ENCODE measurements at regions not wholly inside any gene's neighbourhood (a gene's known extent, or its start where the extent isn't known, plus 50 kb on each side); places are given as distances from the start of the nearest gene placed in this dataset.

GRCh38 chr9:86771941-86772634, 175.2 kb downstream of the GAS1 start:
- Histone ChIP-seq H3K27ac (no peak overlapping the region), H3K27me3 (peaks cover 0 to 8% (median 0%) of the 10 kb centered on the region in 7 donors), H3K4me1 (no peaks in the 10 kb centered on the region), H3K4me3 (no peak overlapping the region), H3K9me3 (peaks cover 0 to 3% (median 0%) of the 10 kb centered on the region in 11 donors), H3K36me3 (no peaks in the 10 kb centered on the region)
- intact Hi-C loops (cut with DNase I) = loop anchor here in 1 of 10 donors (10.0 kb wide), 1 partner anchor 1023 kb away; no protein-coding TSS in a partner anchor
- 61 to 65% methylated on average over 6 of the region's 6 CpGs for WGBS, 2 donors
- DNase-seq (no peak), ATAC-seq (peak in 4 of 8 donors; percentile 33 to 57 (median 43))
- no peak for TF ChIP-seq CTCF (IDR thresholded peaks at IDR 0.05)

DNA sequence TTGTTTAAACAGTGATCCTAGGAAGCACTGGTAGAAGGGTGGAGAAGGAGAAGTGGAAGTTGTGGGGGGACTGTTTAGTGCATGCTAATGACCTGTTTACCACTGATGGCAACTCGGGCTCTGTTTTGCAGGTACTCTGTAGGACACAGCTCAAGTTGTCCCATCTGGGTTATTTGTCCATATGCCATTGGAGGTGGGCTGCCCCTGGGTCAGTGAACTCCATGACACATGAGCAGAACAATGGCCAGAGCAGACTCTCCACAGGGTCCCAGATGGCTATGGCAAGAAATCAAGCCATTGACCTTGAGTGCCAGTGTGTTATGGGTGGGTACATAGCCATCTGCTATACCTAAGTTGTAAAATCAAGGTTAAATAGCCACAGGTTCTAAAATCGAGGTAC, 175.9 kb downstream of the GAS1 start:
- H3K27ac ChIP-seq = no peak overlapping the region
- peaks cover 0 to 5% (median 0%) of the 10 kb centered on the region in 9 donors for H3K4me1 ChIP-seq
- intact Hi-C loops (cut with DNase I) = loop anchor here in 1 of 10 donors (10.0 kb wide), 1 partner anchor 1023 kb away; no protein-coding TSS in a partner anchor
- no peak for DNase-seq
- WGBS, 2 donors = 62 to 78% methylated on average over 2 of the region's 2 CpGs
- no peak overlapping the region for H3K4me3 ChIP-seq
- no peak for ATAC-seq
- no peak for TF ChIP-seq CTCF (IDR thresholded peaks at IDR 0.05)
- peaks cover 0 to 8% (median 0%) of the 10 kb centered on the region in 7 donors for H3K27me3 ChIP-seq
- peaks cover 0 to 3% (median 0%) of the 10 kb centered on the region in 11 donors for H3K9me3 ChIP-seq
- H3K36me3 ChIP-seq = no peaks in the 10 kb centered on the region

DNA sequence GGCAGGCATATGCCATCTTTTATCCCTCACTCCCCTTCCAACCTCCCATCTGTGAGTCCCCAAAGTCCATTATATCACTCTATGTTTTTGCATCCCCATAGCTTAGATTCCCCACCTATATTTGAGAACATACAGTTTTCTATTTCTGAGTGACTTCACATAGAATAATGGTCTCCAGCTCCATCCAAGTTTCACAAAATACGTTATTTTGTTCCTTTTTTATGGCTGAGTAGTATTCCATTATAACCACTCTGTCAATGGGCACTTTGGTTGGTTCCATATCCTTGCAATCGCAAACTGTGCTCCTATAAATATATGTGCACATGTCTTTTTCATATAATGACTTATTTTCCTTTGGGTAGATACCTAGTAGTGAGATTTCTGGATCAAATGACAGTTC, 178.6 kb downstream of the GAS1 start:
- peaks cover 0 to 19% (median 0%) of the 10 kb centered on the region in 9 donors for H3K4me1 ChIP-seq
- WGBS, 2 donors = 84 to 88% methylated on average over 2 of the region's 2 CpGs
- DNase-seq (no peak), ATAC-seq (no peak)
- peaks cover 0 to 8% (median 0%) of the 10 kb centered on the region in 7 donors for H3K27me3 ChIP-seq
- H3K9me3 ChIP-seq = peaks cover 0 to 3% (median 0%) of the 10 kb centered on the region in 11 donors
- H3K36me3 ChIP-seq = no peaks in the 10 kb centered on the region
- intact Hi-C loops (cut with DNase I) = no loop called here
- H3K27ac ChIP-seq = no peak overlapping the region
- H3K4me3 ChIP-seq = no peak overlapping the region
- no peak for TF ChIP-seq CTCF (IDR thresholded peaks at IDR 0.05)

DNA sequence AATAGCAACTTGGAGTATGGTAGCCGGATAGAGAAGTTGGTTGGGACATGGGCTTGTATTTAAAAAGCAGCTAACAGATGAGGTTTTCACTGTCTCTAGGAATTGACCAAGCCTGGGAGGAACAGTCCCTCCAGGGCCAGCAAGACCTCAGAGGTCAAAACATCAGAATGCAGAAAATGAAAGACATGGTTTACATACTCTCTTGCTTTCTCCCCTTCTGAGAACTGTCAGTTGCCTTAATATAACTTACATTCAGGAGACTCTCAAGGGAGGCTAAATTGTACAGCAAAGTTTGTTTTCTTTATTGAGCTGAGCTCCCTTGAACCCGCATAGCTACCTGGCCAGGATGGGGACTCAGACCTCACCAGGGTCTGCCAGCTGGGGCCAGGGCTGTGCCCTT, 179.3 kb downstream of the GAS1 start:
- Histone ChIP-seq H3K27ac (no peak overlapping the region), H3K9me3 (peaks cover 0 to 3% (median 0%) of the 10 kb centered on the region in 11 donors), H3K4me3 (no peak overlapping the region), H3K4me1 (peaks cover 0 to 19% (median 0%) of the 10 kb centered on the region in 9 donors), H3K36me3 (no peaks in the 10 kb centered on the region), H3K27me3 (peaks cover 0 to 8% (median 0%) of the 10 kb centered on the region in 7 donors)
- no peak for ATAC-seq
- intact Hi-C loops (cut with DNase I) = no loop called here
- TF ChIP-seq CTCF (IDR thresholded peaks at IDR 0.05) = no peak
- DNase-seq = no peak
- WGBS, 2 donors = 76 to 91% methylated on average over 2 of the region's 2 CpGs

Measured in heart right ventricle (tissue), 16 donors.